ENCODE measurements at regions not wholly inside any gene's neighbourhood (a gene's known extent, or its start where the extent isn't known, plus 50 kb on each side); places are given as distances from the start of the nearest gene placed in this dataset.
"Not testable (repeated sequence)": the region's sequence is repeated elsewhere in the genome, so short reads cannot be mapped to it uniquely, and the experiment has no call there.

DNA sequence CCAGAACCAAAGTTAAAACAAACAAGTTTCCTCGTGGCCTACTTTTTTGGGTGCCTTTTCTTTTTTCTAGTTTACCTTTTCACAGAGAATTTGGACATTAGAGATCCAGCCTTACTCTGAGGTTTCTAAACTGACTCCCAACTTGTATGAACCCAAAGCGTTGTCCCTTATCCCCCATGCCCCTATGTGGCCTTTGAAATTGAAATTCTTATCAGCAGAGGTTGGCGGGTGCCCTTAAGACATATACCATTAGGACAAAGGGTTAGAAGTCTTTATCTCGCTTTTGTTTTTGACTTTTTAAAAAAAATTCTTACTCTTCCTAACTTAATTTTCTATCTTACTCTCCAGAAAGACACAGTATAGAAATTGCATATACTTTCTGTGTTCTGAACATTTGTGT is 76.3 kb upstream of the C7orf33 start:
- no peak for DNase-seq (ENCODE audit: low spot score)

DNA sequence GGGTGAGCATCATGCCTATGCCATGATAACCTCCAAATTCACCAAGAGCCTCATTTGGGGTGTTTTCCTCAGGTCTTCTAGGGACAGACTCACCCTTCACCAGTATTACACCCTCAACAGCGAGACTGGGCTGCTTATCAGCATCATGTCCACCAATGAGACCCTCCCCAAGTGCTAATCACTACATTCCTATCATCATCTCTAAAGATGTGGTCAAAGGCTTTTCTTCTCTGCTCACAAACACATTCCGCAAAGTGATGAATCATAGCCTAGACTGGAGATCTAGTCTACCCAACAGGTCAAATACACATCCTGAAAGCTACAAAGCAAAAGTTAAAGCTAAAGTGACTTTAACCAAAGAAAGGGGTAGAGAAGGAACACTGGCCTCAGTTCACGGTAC is 75.3 kb upstream of the C7orf33 start:
- DNase-seq (ENCODE audit: low spot score) = no peak

DNA sequence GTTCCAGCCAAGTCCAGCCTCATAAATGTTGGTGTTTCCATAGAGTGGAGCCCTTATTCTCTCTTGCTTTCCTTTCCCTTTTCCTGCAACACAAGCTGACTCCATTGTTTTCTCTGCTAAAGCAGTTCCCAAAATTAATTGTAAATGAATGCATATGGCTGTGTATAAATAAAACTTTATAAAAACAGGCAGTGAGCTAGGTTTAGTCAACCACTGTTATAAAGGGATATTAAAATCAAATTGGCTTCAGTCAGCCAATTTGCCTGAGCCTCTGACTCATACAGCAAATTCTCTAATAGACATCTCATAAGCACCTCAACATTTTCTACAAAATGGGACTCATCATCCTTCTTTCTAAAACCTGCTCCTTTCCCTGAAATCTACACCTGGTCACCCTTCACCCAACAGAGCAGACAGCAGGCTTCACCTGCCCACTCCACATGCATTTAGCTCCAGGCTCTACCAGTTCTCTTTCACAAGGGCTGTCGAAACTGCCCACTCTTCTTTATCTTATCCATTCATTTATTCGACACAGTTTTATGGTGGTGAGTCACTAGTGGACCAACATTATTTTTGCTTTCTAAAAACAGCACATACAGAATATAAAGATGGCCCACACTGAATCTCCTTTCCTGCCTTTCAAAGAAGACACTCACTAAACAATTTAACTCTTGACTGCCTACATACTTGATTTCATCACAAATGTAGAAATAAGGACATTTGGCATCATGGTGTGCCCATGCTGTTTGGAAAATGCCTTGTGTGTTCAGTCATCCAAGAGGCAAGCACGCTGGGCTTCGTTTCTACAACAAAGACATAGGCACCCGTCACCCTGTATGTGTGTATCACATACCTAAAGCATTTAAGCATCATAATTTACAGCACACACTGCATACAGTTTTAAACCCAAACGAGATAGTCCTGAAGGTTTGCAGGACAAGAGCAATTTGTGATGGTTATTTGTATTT is 74.6 kb upstream of the C7orf33 start:
- DNase-seq (ENCODE audit: low spot score) = no peak

DNA sequence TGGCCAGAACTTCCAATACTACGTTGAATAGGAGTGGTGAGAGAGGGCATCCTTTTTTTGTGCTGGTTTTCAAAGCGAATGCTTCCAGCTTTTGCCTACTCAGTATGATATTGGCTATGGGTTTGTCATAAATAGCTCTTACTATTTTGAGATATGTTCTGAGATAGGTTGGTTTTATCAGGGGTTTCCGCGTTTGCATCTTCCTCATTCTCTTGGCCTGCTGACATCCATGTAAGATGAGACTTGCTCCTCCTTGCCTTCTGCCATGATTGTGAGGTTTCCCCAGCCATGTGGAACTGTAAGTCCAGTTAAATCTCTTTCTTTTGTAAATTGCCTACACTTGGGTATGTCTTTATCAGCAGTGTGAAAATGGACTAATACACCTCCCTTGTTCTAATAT is 71.2 kb upstream of the C7orf33 start:
- DNase-seq (ENCODE audit: low spot score) = not testable (repeated sequence)

DNA sequence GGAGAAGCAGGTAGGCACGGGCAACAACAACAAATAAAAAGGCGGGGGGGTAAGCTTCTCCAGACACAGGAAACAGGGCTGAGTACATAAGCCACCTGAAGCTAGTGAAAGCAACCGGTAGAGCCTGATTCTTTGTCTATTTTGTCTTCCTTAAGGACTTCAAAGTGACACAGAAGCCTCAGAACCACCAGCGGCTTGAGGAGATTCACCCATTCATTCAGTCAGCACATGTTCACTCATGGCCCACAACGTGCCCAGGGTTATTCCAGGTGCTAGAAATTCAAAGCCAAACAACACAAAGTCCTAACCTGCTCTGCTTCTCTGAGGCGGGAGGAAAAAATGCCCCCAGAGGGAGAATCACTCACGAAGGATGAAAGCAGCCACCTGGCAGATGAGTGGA is 69.3 kb upstream of the C7orf33 start:
- no peak for DNase-seq (ENCODE audit: low spot score)

DNA sequence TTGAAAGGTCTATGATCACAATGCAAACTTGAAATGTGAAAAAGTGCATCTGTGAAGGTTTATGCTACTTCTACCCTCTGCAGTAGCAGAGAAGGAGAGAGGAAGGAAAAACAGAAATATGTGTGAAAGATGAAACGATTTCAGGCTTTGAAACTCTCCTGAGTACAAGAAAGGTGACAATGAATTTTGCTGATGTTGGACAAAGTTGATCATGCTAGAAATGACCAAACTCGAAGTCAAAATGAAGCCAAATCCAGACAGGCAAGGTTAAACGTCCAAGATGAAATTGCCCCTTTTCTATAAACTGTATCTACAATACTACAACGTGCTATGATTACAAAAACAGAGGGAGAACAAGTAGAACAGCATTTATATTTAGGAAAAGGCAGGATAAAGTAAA is 67.0 kb upstream of the C7orf33 start:
- no peak for DNase-seq (ENCODE audit: low spot score)

DNA sequence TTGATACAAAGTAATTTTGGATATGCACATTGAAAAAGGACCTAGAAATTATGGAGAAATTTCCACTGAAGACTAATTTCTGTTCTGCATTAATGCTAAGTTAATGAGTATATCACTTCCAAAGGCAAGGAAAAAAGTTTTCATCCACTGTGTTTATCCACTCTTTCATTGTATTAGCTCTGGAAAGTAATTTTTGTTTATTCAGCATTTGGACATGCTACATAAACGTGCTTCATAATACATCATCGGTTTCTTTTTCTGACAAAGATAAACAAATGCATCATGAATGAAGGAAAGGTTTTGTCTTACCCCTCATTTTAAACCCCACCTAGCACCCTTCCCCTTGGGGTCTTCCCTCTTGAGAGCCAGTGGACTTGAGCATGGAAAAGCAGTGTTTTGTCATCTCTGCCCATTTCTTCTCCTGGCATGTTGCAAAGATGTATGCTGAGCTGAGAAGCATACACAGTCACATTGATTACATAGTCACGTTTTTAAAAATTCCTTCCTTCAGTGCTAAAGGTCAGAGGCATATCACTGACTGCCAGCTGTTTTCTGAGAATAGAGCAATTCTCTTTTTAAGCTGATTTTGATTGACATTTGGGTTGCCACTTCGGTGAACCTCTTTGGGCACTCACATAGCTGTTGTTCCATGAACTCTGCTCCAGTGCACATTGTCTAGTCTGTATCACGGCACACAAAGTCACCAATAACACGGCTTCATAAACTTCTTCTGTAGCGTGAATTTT is 65.9 kb upstream of the C7orf33 start:
- DNase-seq (ENCODE audit: low spot score) = no peak

DNA sequence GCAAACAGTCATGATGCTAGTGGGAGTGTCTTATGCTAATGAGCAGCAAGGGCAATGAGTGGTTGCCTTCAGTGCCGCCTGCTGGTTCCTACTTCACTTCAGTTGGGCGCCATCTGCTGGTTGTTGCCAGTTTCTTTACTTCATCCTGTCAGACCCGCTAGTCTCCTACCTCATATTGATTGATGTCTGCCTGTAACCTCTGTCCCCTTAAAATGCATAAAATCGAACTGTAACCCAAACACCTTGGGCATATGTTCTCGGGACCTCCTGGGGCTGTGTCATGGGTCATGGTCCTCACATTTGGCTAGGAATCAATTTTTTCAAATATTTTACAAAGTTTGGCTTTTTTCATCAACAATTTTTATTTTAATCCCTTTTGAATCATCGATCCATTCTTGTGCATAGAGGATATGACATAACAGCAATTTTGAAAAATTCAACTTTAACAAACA is 62.8 kb upstream of the C7orf33 start:
- peak; percentile 79 for DNase-seq (ENCODE audit: low spot score)

DNA sequence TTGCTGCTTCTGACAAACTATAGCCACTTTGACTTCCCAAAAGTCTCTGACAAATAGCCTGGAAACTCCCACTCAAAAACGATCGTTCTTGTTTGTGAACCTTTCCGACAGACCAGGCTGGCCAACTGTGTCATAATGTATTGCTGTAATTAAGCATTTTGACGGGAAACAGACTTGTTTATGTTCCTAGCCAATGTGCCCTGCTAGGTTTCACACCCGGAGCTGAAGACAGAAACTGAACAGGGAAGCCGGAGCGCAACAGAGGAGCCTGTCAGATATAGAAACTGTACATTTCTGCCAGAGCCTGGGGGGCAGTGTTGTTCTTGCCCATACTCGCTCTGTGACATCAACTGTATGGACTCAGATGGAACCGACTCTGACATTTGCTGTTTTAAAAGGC is 55.3 kb upstream of the C7orf33 start:
- peak; percentile 82 for DNase-seq (ENCODE audit: low spot score)

DNA sequence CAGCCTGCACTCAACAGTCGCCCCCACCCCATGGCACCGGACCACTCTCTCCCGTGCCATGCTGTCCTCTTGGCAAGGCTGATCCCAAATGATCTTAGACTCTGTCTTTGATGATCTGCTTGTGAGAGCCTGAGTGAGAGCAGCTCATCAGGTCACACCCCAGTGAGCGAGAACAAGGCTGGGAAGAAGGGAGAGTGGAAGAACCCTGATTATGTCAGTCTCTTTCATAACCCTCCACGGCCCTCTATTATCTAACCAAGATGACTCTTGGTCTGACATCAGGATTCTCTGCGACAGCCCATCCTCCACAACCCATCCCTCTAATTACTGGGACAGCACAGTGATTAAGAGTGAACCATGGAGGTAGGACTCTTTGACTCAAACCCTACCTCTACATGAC is 53.1 kb upstream of the C7orf33 start:
- DNase-seq (ENCODE audit: low spot score) = no peak

DNA sequence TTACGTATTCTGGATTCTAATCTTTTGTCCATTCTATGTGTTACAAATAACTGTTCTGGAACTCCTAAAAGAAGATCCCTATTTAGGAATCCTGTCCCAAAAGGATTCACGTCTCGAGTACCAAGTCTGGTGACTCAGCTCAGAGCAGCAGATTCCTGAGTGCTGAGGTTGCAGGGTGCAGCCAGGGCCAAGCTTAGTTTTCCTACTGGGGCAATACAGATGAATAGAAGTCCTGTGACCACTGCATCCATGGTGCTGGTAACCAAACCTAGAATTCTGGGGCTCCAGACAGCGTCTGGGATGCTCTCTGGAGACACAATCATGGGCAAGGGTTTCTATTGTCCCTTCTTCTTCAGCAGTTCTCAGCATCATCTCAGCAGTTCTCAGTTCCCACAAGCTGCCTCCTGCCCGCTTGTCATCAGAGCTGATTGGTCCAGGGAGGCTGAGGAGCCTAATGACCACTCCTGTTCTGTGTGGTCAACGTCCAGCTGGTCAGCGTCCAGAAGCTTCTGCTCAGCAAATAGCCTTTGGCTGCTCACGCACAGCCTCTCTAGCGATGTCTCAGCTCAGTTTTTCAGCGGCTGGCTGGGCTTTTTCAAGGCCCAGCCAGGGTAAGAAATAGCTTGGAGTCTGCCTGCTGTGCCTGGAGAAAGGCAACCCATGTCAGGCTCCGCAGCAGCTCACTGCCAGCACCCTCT is 50.4 kb upstream of the C7orf33 start:
- DNase-seq (ENCODE audit: low spot score) = peak; percentile 8

Measured in SK-N-DZ (cell line).